Stimulated activated CD8-positive, alpha-beta memory T cell treated with anti-CD3 and anti-CD28 coated beads, Interleukin-15, amount 100 ng/mL, for 4 hours (primary cell): ENCODE measurements at regions not wholly inside any gene's neighbourhood (a gene's known extent, or its start where the extent isn't known, plus 50 kb on each side); places are given as distances from the start of the nearest gene placed in this dataset.

Source experiments
- DNase-seq, 2 donors: peaks; one replicate each; pipeline ENCODE4 v3.0.0-alpha.2; 2020; ENCODE audit warnings: low read depth in 2 of 2

- DNase-seq = no peak
Measured at GRCh38 chr2:120916446-120916845, 180.8 kb downstream of the GLI2 start.

GRCh38 chr2:120917886-120918285, 182.2 kb downstream of the GLI2 start:
- DNase-seq = no peak

- no peak for DNase-seq
Measured at GRCh38 chr2:120919216-120919615, 183.5 kb downstream of the GLI2 start.

GRCh38 chr2:120919771-120920453, 184.2 kb downstream of the GLI2 start:
- DNase-seq = no peak

- no peak for DNase-seq
Measured at GRCh38 chr2:120920454-120921148, 184.9 kb downstream of the GLI2 start.

- no peak for DNase-seq
Measured at GRCh38 chr2:120921457-120921856, 185.8 kb downstream of the GLI2 start.

- no peak for DNase-seq
Measured at GRCh38 chr2:120922571-120923332, 187.1 kb downstream of the GLI2 start.

- DNase-seq = no peak
Measured at GRCh38 chr2:120923426-120923825, 187.8 kb downstream of the GLI2 start.

GRCh38 chr2:120924924-120925323, 189.3 kb downstream of the GLI2 start:
- DNase-seq = no peak

- DNase-seq = no peak
Measured at GRCh38 chr2:120926463-120927264, 191.0 kb downstream of the GLI2 start.

- no peak for DNase-seq
Measured at GRCh38 chr2:120927265-120927628, 191.6 kb downstream of the GLI2 start.

GRCh38 chr2:120929829-120930228, 194.2 kb downstream of the GLI2 start:
- DNase-seq = no peak

- DNase-seq = no peak
Measured at GRCh38 chr2:120930236-120930635, 194.6 kb downstream of the GLI2 start.

- no peak for DNase-seq
Measured at GRCh38 chr2:120930864-120931263, 195.2 kb downstream of the GLI2 start.

GRCh38 chr2:120932472-120932871, 196.8 kb downstream of the GLI2 start:
- DNase-seq = no peak

- no peak for DNase-seq
Measured at GRCh38 chr2:120932881-120933280, 197.2 kb downstream of the GLI2 start.

GRCh38 chr2:120933693-120934573, 198.3 kb downstream of the GLI2 start:
- no peak for DNase-seq

GRCh38 chr2:120934574-120935338, 199.1 kb downstream of the GLI2 start:
- no peak for DNase-seq

GRCh38 chr2:120935339-120936313, 200.0 kb downstream of the GLI2 start:
- no peak for DNase-seq
